ENCODE measurements at regions not wholly inside any gene's neighbourhood (a gene's known extent, or its start where the extent isn't known, plus 50 kb on each side); places are given as distances from the start of the nearest gene placed in this dataset.

DNA sequence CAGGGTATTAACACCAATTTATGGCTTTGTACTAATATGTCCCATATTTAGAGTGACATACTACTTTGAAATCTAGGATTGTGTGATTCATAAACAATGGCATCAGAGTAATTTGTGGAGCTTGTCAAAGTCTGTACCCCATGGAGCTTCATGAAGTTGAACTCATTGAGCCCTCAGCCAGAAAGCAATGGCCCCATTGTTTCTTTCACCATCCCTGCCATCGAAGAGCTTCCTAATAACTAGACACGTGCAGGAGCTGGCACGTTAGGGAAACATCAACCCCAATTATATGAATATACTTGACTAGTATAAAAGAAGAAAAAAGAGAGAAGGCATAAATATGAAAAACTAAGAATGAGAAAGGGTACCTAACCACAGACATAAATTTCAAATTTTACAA, 206.6 kb downstream of the CXCL12 start:
- TF ChIP-seq CTCF (conservative IDR thresholded peaks at IDR 0.05; ENCODE audit: low read length) (no peak), EZH2phosphoT487 (IDR thresholded peaks at IDR 0.05; ENCODE audit: borderline replicate concordance) (no peak)
